ENCODE measurements at regions not wholly inside any gene's neighbourhood (a gene's known extent, or its start where the extent isn't known, plus 50 kb on each side); places are given as distances from the start of the nearest gene placed in this dataset.

GRCh38 chrY:15292881-15293280 is 768.6 kb downstream of the NLGN4Y start:
- no peak overlapping the region for H3K4me3 ChIP-seq (replicated peaks; ENCODE audit: low read depth, low read length)
- DNase-seq (ENCODE audit: low read depth): no peak
- no peak for TF ChIP-seq CTCF (IDR thresholded peaks at IDR 0.05; ENCODE audit: low read length, missing control alignments)

- no peak overlapping the region for H3K4me3 ChIP-seq (replicated peaks; ENCODE audit: low read depth, low read length)
- TF ChIP-seq CTCF (IDR thresholded peaks at IDR 0.05; ENCODE audit: low read length, missing control alignments): no peak
Measured at GRCh38 chrY:15301879-15302278, 777.5 kb downstream of the NLGN4Y start.

GRCh38 chrY:15312166-15312565 is 787.8 kb downstream of the NLGN4Y start:
- H3K4me3 ChIP-seq (replicated peaks; ENCODE audit: low read depth, low read length): no peak overlapping the region
- no peak for TF ChIP-seq CTCF (IDR thresholded peaks at IDR 0.05; ENCODE audit: low read length, missing control alignments)
- no peak for DNase-seq (ENCODE audit: low read depth)

More at GRCh38 chrY:15301879-15302278, 777.5 kb downstream of the NLGN4Y start:
- no peak for DNase-seq (ENCODE audit: low read depth)

- no peak overlapping the region for H3K4me3 ChIP-seq (replicated peaks; ENCODE audit: low read depth, low read length)
- DNase-seq (ENCODE audit: low read depth): no peak
- TF ChIP-seq CTCF (IDR thresholded peaks at IDR 0.05; ENCODE audit: low read length, missing control alignments): no peak
Measured at GRCh38 chrY:15324189-15324588, 799.9 kb downstream of the NLGN4Y start.

- TF ChIP-seq CTCF (IDR thresholded peaks at IDR 0.05; ENCODE audit: low read length, missing control alignments): no peak
- no peak for DNase-seq (ENCODE audit: low read depth)
- no peak overlapping the region for H3K4me3 ChIP-seq (replicated peaks; ENCODE audit: low read depth, low read length)
Measured at GRCh38 chrY:15325201-15325600, 800.9 kb downstream of the NLGN4Y start.

GRCh38 chrY:15326673-15327072 is 802.3 kb downstream of the NLGN4Y start:
- H3K4me3 ChIP-seq (replicated peaks; ENCODE audit: low read depth, low read length): no peak overlapping the region
- no peak for DNase-seq (ENCODE audit: low read depth)
- TF ChIP-seq CTCF (IDR thresholded peaks at IDR 0.05; ENCODE audit: low read length, missing control alignments): no peak

GRCh38 chrY:15328848-15329247 is 804.5 kb downstream of the NLGN4Y start:
- no peak for TF ChIP-seq CTCF (IDR thresholded peaks at IDR 0.05; ENCODE audit: low read length, missing control alignments)
- H3K4me3 ChIP-seq (replicated peaks; ENCODE audit: low read depth, low read length): no peak overlapping the region
- DNase-seq (ENCODE audit: low read depth): no peak
